GM21381 (cell line): ENCODE measurements at regions not wholly inside any gene's neighbourhood (a gene's known extent, or its start where the extent isn't known, plus 50 kb on each side); places are given as distances from the start of the nearest gene placed in this dataset.

Source experiments
- ATAC-seq: cut with Tn5 transposase; IDR thresholded peaks from one replicate; pipeline ENCODE4 v1.9.1; 2021; ENCODE audit warnings: mild to moderate bottlenecking, moderate library complexity; ENCODE audit not compliant: unreplicated experiment

GRCh38 chr15:46682969-46683791 is 1034.1 kb upstream of the SEMA6D start:
- no peak for ATAC-seq

- ATAC-seq = no peak
Measured at GRCh38 chr15:46685096-46685495, 1032.2 kb upstream of the SEMA6D start.

GRCh38 chr15:46685681-46686080 is 1031.6 kb upstream of the SEMA6D start:
- no peak for ATAC-seq

- no peak for ATAC-seq
Measured at GRCh38 chr15:46696281-46696680, 1021.0 kb upstream of the SEMA6D start.

GRCh38 chr15:46701346-46701745 is 1016.0 kb upstream of the SEMA6D start:
- ATAC-seq = no peak

GRCh38 chr15:46701896-46702295 is 1015.4 kb upstream of the SEMA6D start:
- no peak for ATAC-seq

GRCh38 chr15:46703020-46703861 is 1014.1 kb upstream of the SEMA6D start:
- no peak for ATAC-seq

GRCh38 chr15:46703871-46704637 is 1013.3 kb upstream of the SEMA6D start:
- no peak for ATAC-seq

- no peak for ATAC-seq
Measured at GRCh38 chr15:46707452-46707851, 1009.9 kb upstream of the SEMA6D start.

GRCh38 chr15:46708226-46708625 is 1009.1 kb upstream of the SEMA6D start:
- ATAC-seq = no peak

GRCh38 chr15:46709460-46710083 is 1007.7 kb upstream of the SEMA6D start:
- ATAC-seq = no peak

- no peak for ATAC-seq
Measured at GRCh38 chr15:46710401-46710960, 1006.8 kb upstream of the SEMA6D start.

- ATAC-seq = no peak
Measured at GRCh38 chr15:46713045-46713444, 1004.3 kb upstream of the SEMA6D start.

GRCh38 chr15:46714950-46715349 is 1002.4 kb upstream of the SEMA6D start:
- no peak for ATAC-seq

- no peak for ATAC-seq
Measured at GRCh38 chr15:46723308-46723707, 994.0 kb upstream of the SEMA6D start.

GRCh38 chr15:46732060-46732459 is 985.2 kb upstream of the SEMA6D start:
- no peak for ATAC-seq

- ATAC-seq = no peak
Measured at GRCh38 chr15:46735115-46735514, 982.2 kb upstream of the SEMA6D start.

- ATAC-seq = no peak
Measured at GRCh38 chr15:46751303-46751702, 966.0 kb upstream of the SEMA6D start.

- ATAC-seq = no peak
Measured at GRCh38 chr15:46753946-46754345, 963.4 kb upstream of the SEMA6D start.

- no peak for ATAC-seq
Measured at GRCh38 chr15:46763091-46763490, 954.2 kb upstream of the SEMA6D start.
